Naive thymus-derived CD4-positive, alpha-beta T cell (primary cell): ENCODE measurements at regions not wholly inside any gene's neighbourhood (a gene's known extent, or its start where the extent isn't known, plus 50 kb on each side); places are given as distances from the start of the nearest gene placed in this dataset.

Experiments
- ATAC-seq: fragments of 150-1000 bp; cut with Tn5 transposase; 2 replicates; pipeline ENCODE4 v1.10.0; 2021; ENCODE audit warnings: mild to moderate bottlenecking, moderate library complexity
- CTCF ChIA-PET: fragments of 350-600 bp; sonication (Branson Sonifier 250); formaldehyde crosslinking; loops from one replicate; lab custom pipeline; 2021; ENCODE audit warnings: antibody characterized with exemption; lab: Charles Lee
- POLR2A ChIA-PET: fragments of 350-600 bp; sonication (Branson Sonifier 250); formaldehyde crosslinking; loops from one replicate; lab custom pipeline; 2021; ENCODE audit warnings: antibody characterized with exemption, inconsistent platforms; lab: Charles Lee
- DNase-seq, 9 donors: peaks; one replicate each; pipeline versions ENCODE4 v3.0.0 to v3.0.0-alpha.2; 2020 to 2022; ENCODE audit warnings: mixed read lengths in 1 of 9
- H3K27ac ChIP-seq: one replicate; pipeline ENCODE4 v1.7.0; 2013; ENCODE audit warnings: mild to moderate bottlenecking, low read depth, low read length, moderate library complexity
- H3K27me3 ChIP-seq, 2 donors: one replicate each; pipeline ENCODE4 v1.7.0; 2013; ENCODE audit warnings: low read length in 2 of 2, mild to moderate bottlenecking in 2 of 2, moderate library complexity in 2 of 2; ENCODE audit not compliant: control insufficient read depth in 2 of 2, insufficient read depth in 2 of 2
- H3K36me3 ChIP-seq, 3 experiments: 1 replicate in 2 of 3; 2 replicates in 1 of 3; pipeline ENCODE4 v1.7.0; 2013; ENCODE audit warnings: low read length in 3 of 3, mild to moderate bottlenecking in 3 of 3, moderate library complexity in 1 of 3; ENCODE audit not compliant: insufficient read depth in 3 of 3, control insufficient read depth in 2 of 3
- H3K4me1 ChIP-seq, 2 donors: one replicate each; pipeline ENCODE4 v1.7.0; 2013; ENCODE audit warnings: low read length in 2 of 2, mild to moderate bottlenecking in 2 of 2, moderate library complexity in 1 of 2; ENCODE audit not compliant: control insufficient read depth in 2 of 2, insufficient read depth in 2 of 2
- H3K4me3 ChIP-seq: 2 replicates; pipeline ENCODE4 v1.7.0; 2013; ENCODE audit warnings: mild to moderate bottlenecking, low read length
- H3K9me3 ChIP-seq, 3 experiments: 1 replicate in 2 of 3; 2 replicates in 1 of 3; pipeline ENCODE4 v1.7.0; 2013; ENCODE audit warnings: low read length in 3 of 3; ENCODE audit not compliant: control insufficient read depth in 2 of 3
- H3K27ac Mint-ChIP-seq, 9 donors: one replicate each; pipeline ENCODE4 v1.8.0; 2020 to 2022; ENCODE audit warnings: mixed read lengths in 9 of 9, mild to moderate bottlenecking in 8 of 9, moderate library complexity in 5 of 9, inconsistent platforms in 2 of 9
- H3K27me3 Mint-ChIP-seq, 5 donors: one replicate each; pipeline ENCODE4 v1.8.0; 2021 to 2022; ENCODE audit warnings: mixed read lengths in 5 of 5, mild to moderate bottlenecking in 1 of 5
- H3K36me3 Mint-ChIP-seq, 5 donors: one replicate each; pipeline ENCODE4 v1.8.0; 2020 to 2022; ENCODE audit warnings: mixed read lengths in 5 of 5, mild to moderate bottlenecking in 3 of 5, inconsistent platforms in 1 of 5
- H3K4me1 Mint-ChIP-seq, 7 donors: one replicate each; pipeline ENCODE4 v1.8.0; 2020 to 2022; ENCODE audit warnings: mixed read lengths in 7 of 7, mild to moderate bottlenecking in 3 of 7, inconsistent platforms in 1 of 7
- H3K4me3 Mint-ChIP-seq, 10 donors: one replicate each; pipeline ENCODE4 v1.8.0; 2020 to 2022; ENCODE audit warnings: mild to moderate bottlenecking in 10 of 10, mixed read lengths in 10 of 10, moderate library complexity in 6 of 10, inconsistent platforms in 2 of 10
- H3K9me3 Mint-ChIP-seq, 11 donors: one replicate each; pipeline ENCODE4 v1.8.0; 2020 to 2022; ENCODE audit warnings: mixed read lengths in 11 of 11, mild to moderate bottlenecking in 4 of 11, inconsistent platforms in 1 of 11, moderate library complexity in 1 of 11
- intact Hi-C, 2 donors: fragments of 100-400 bp; cut with micrococcal nuclease; formaldehyde crosslinking; loops; one replicate each; pipeline ENCODE4 v1.15.1; 2023

GRCh38 chr5:160488394-160489325 lies 67.0 kb downstream of the PTTG1 start:
- no peak overlapping the region for H3K27ac Mint-ChIP-seq
- ChIA-PET CTCF (interaction anchor here (0.6 kb wide), 2 partner anchors 53 to 94 kb away, joined by 3 read pairs; no protein-coding TSS in a partner anchor), POLR2A (no interaction called here)
- no peak overlapping the region for H3K4me3 Mint-ChIP-seq
- Histone ChIP-seq H3K36me3 (no peaks in the 10 kb centered on the region), H3K9me3 (no peaks in the 10 kb centered on the region), H3K27ac (no peak overlapping the region), H3K4me1 (peaks cover 0 to 23% of the 10 kb centered on the region in 2 donors), H3K4me3 (no peak overlapping the region), H3K27me3 (no peaks in the 10 kb centered on the region)
- DNase-seq (no peak), ATAC-seq (no peak)
- H3K4me1 Mint-ChIP-seq, result peaks cover 0 to 36% (median 0%) of the 10 kb centered on the region in 7 donors
- intact Hi-C loops, result no loop called here
- no peaks in the 10 kb centered on the region for H3K27me3 Mint-ChIP-seq
- peaks cover 0 to 32% (median 0%) of the 10 kb centered on the region in 5 donors for H3K36me3 Mint-ChIP-seq
- H3K9me3 Mint-ChIP-seq, result no peaks in the 10 kb centered on the region

- H3K4me1 Mint-ChIP-seq, result peaks cover 0 to 28% (median 0%) of the 10 kb centered on the region in 7 donors
- H3K27ac Mint-ChIP-seq, result no peak overlapping the region
- Histone ChIP-seq H3K36me3 (no peaks in the 10 kb centered on the region), H3K4me3 (no peak overlapping the region), H3K27ac (no peak overlapping the region), H3K4me1 (peaks cover 0 to 4% of the 10 kb centered on the region in 2 donors), H3K9me3 (no peaks in the 10 kb centered on the region), H3K27me3 (no peaks in the 10 kb centered on the region)
- ChIA-PET CTCF (interaction anchor here (0.6 to 1.6 kb wide), 2 partner anchors 37 to 53 kb away, joined by 3 to 4 read pairs; no protein-coding TSS in a partner anchor), POLR2A (no interaction called here)
- intact Hi-C loops, result no loop called here
- no peaks in the 10 kb centered on the region for H3K27me3 Mint-ChIP-seq
- H3K9me3 Mint-ChIP-seq, result no peaks in the 10 kb centered on the region
- ATAC-seq, result no peak
- no peak overlapping the region for H3K4me3 Mint-ChIP-seq
- H3K36me3 Mint-ChIP-seq, result peaks cover 0 to 26% (median 0%) of the 10 kb centered on the region in 5 donors
- DNase-seq, result no peak
Observed at GRCh38 chr5:160491438-160491837, 69.8 kb downstream of the PTTG1 start.

GRCh38 chr5:160492565-160492964 lies 70.9 kb downstream of the PTTG1 start:
- H3K36me3 ChIP-seq, result no peaks in the 10 kb centered on the region
- Mint-ChIP-seq H3K36me3 (peaks cover 0 to 20% (median 0%) of the 10 kb centered on the region in 5 donors), H3K4me1 (peaks cover 0 to 28% (median 0%) of the 10 kb centered on the region in 7 donors), H3K4me3 (no peak overlapping the region), H3K27me3 (no peaks in the 10 kb centered on the region), H3K9me3 (no peaks in the 10 kb centered on the region), H3K27ac (no peak overlapping the region)
- no peak overlapping the region for H3K27ac ChIP-seq
- no peaks in the 10 kb centered on the region for H3K4me1 ChIP-seq
- ChIA-PET POLR2A (no interaction called here), CTCF (interaction anchor here (1.6 kb wide), 1 partner anchor 54 kb away, joined by 3 read pairs; no protein-coding TSS in a partner anchor)
- intact Hi-C loops, result no loop called here
- H3K27me3 ChIP-seq, result no peaks in the 10 kb centered on the region
- no peak for ATAC-seq
- no peaks in the 10 kb centered on the region for H3K9me3 ChIP-seq
- no peak overlapping the region for H3K4me3 ChIP-seq
- DNase-seq, result no peak

GRCh38 chr5:160493806-160494338 lies 72.2 kb downstream of the PTTG1 start:
- ChIA-PET CTCF (no interaction called here), POLR2A (no interaction called here)
- no peak overlapping the region for H3K4me3 ChIP-seq
- H3K36me3 ChIP-seq, result no peaks in the 10 kb centered on the region
- H3K36me3 Mint-ChIP-seq, result peaks cover 0 to 14% (median 0%) of the 10 kb centered on the region in 5 donors
- no peaks in the 10 kb centered on the region for H3K9me3 Mint-ChIP-seq
- H3K4me1 ChIP-seq, result no peaks in the 10 kb centered on the region
- no peaks in the 10 kb centered on the region for H3K27me3 ChIP-seq
- intact Hi-C loops, result no loop called here
- DNase-seq (no peak), ATAC-seq (no peak)
- H3K27ac ChIP-seq, result no peak overlapping the region
- H3K4me1 Mint-ChIP-seq, result peaks cover 0 to 28% (median 0%) of the 10 kb centered on the region in 7 donors
- no peaks in the 10 kb centered on the region for H3K27me3 Mint-ChIP-seq
- H3K9me3 ChIP-seq, result no peaks in the 10 kb centered on the region
- H3K27ac Mint-ChIP-seq, result no peak overlapping the region
- no peak overlapping the region for H3K4me3 Mint-ChIP-seq

- peak overlapping the region in 1 of 9 donors; percentile 55 for H3K27ac Mint-ChIP-seq
- ATAC-seq (no peak), DNase-seq (no peak)
- Histone ChIP-seq H3K27me3 (no peaks in the 10 kb centered on the region), H3K27ac (no peak overlapping the region), H3K36me3 (no peaks in the 10 kb centered on the region), H3K4me1 (no peaks in the 10 kb centered on the region), H3K4me3 (no peak overlapping the region), H3K9me3 (no peaks in the 10 kb centered on the region)
- no peaks in the 10 kb centered on the region for H3K27me3 Mint-ChIP-seq
- POLR2A ChIA-PET, result no interaction called here
- no peak overlapping the region for H3K4me3 Mint-ChIP-seq
- intact Hi-C loops, result no loop called here
- H3K4me1 Mint-ChIP-seq, result peaks cover 0 to 28% (median 0%) of the 10 kb centered on the region in 7 donors
- CTCF ChIA-PET, result no interaction called here
- H3K36me3 Mint-ChIP-seq, result peaks cover 0 to 14% (median 0%) of the 10 kb centered on the region in 5 donors
- H3K9me3 Mint-ChIP-seq, result no peaks in the 10 kb centered on the region
Observed at GRCh38 chr5:160494451-160494850, 72.8 kb downstream of the PTTG1 start.

- ChIA-PET POLR2A (no interaction called here), CTCF (no interaction called here)
- Mint-ChIP-seq H3K4me1 (peaks cover 0 to 25% (median 0%) of the 10 kb centered on the region in 7 donors), H3K27me3 (peaks cover 0 to 2% (median 0%) of the 10 kb centered on the region in 5 donors), H3K4me3 (no peak overlapping the region), H3K9me3 (no peaks in the 10 kb centered on the region), H3K27ac (no peak overlapping the region), H3K36me3 (peaks cover 0 to 12% (median 0%) of the 10 kb centered on the region in 5 donors)
- H3K4me1 ChIP-seq, result no peaks in the 10 kb centered on the region
- intact Hi-C loops, result no loop called here
- DNase-seq (no peak), ATAC-seq (no peak)
- H3K27ac ChIP-seq, result no peak overlapping the region
- no peaks in the 10 kb centered on the region for H3K36me3 ChIP-seq
- no peaks in the 10 kb centered on the region for H3K27me3 ChIP-seq
- H3K9me3 ChIP-seq, result no peaks in the 10 kb centered on the region
- H3K4me3 ChIP-seq, result no peak overlapping the region
Observed at GRCh38 chr5:160496334-160496733, 74.7 kb downstream of the PTTG1 start.
